Natural killer cell (primary cell): ENCODE measurements at regions not wholly inside any gene's neighbourhood (a gene's known extent, or its start where the extent isn't known, plus 50 kb on each side); places are given as distances from the start of the nearest gene placed in this dataset.

Experiments
- ATAC-seq, 3 donors: fragments of 150-1000 bp in 2 of 3; fragments of 200-7000 bp in 1 of 3; cut with Tn5 transposase; 1 replicate in 1 of 3; 2 replicates in 2 of 3; pipeline ENCODE4 v1.10.0; 2021; ENCODE audit warnings: mild to moderate bottlenecking in 2 of 3, moderate library complexity in 2 of 3
- DNase-seq, 2 donors: peaks; one replicate each; pipeline versions ENCODE4 v3.0.0 to v3.0.0-alpha.2; 2013 to 2021; ENCODE audit warnings: mixed read lengths in 1 of 2
- H3K27ac ChIP-seq: one replicate; pipeline ENCODE4 v1.5.1; 2013; ENCODE audit warnings: mild to moderate bottlenecking, low read length
- H3K27me3 ChIP-seq: one replicate; pipeline ENCODE4 v1.6.1; 2013; ENCODE audit warnings: low read length; ENCODE audit not compliant: control insufficient read depth, insufficient read depth
- H3K36me3 ChIP-seq: one replicate; pipeline ENCODE4 v1.6.1; 2013; ENCODE audit warnings: low read length; ENCODE audit not compliant: control insufficient read depth, insufficient read depth
- H3K4me1 ChIP-seq: one replicate; pipeline ENCODE4 v1.6.1; 2013; ENCODE audit warnings: low read length; ENCODE audit not compliant: control insufficient read depth, insufficient read depth
- H3K4me3 ChIP-seq: one replicate; pipeline ENCODE4 v1.5.1; 2013; ENCODE audit warnings: low read length
- H3K9me3 ChIP-seq: one replicate; pipeline ENCODE4 v1.6.1; 2013; ENCODE audit warnings: low read length; ENCODE audit not compliant: control insufficient read depth, insufficient read depth
- H3K27ac Mint-ChIP-seq, 2 donors: one replicate each; pipeline ENCODE4 v1.8.0; 2022; ENCODE audit warnings: mild to moderate bottlenecking in 2 of 2, mixed read lengths in 2 of 2, moderate library complexity in 1 of 2
- H3K27me3 Mint-ChIP-seq, 2 donors: one replicate each; pipeline ENCODE4 v1.8.0; 2022; ENCODE audit warnings: low read depth in 2 of 2, mixed read lengths in 2 of 2
- H3K36me3 Mint-ChIP-seq: one replicate; pipeline ENCODE4 v1.8.0; 2022; ENCODE audit warnings: mixed read lengths
- H3K4me1 Mint-ChIP-seq, 2 donors: one replicate each; pipeline ENCODE4 v1.8.0; 2022; ENCODE audit warnings: mixed read lengths in 2 of 2
- H3K4me3 Mint-ChIP-seq: one replicate; pipeline ENCODE4 v1.8.0; 2022; ENCODE audit warnings: mild to moderate bottlenecking, moderate library complexity, mixed read lengths
- H3K9me3 Mint-ChIP-seq, 2 donors: one replicate each; pipeline ENCODE4 v1.8.0; 2022; ENCODE audit warnings: mixed read lengths in 2 of 2
- WGBS: methylation state at CpG from one replicate; pipeline ENCODE4 v1.1.7; 2013; ENCODE audit warnings: missing lambda C conversion rate; ENCODE audit not compliant: insufficient coverage; 5-methylcytosine and 5-hydroxymethylcytosine counted together
- intact Hi-C: fragments of 100-400 bp; cut with micrococcal nuclease; formaldehyde crosslinking; loops from one replicate; pipeline ENCODE4 v1.14.2; 2022
- TF ChIP-seq, protein P1 (sequence below): fragments of 200-600 bp; IDR thresholded peaks from one replicate; pipeline ENCODE4 v1.8.0; 2022; ENCODE audit warnings: antibody characterized with exemption

- 77% methylated on average over 14 of the region's 14 CpGs for WGBS
- no peak overlapping the region for H3K4me3 ChIP-seq
- H3K27me3 ChIP-seq: no peaks in the 10 kb centered on the region
- DNase-seq (no peak), ATAC-seq (peak in 1 of 3 donors; percentile 19)
- intact Hi-C loops: no loop called here
- TF ChIP-seq, protein P1, sequence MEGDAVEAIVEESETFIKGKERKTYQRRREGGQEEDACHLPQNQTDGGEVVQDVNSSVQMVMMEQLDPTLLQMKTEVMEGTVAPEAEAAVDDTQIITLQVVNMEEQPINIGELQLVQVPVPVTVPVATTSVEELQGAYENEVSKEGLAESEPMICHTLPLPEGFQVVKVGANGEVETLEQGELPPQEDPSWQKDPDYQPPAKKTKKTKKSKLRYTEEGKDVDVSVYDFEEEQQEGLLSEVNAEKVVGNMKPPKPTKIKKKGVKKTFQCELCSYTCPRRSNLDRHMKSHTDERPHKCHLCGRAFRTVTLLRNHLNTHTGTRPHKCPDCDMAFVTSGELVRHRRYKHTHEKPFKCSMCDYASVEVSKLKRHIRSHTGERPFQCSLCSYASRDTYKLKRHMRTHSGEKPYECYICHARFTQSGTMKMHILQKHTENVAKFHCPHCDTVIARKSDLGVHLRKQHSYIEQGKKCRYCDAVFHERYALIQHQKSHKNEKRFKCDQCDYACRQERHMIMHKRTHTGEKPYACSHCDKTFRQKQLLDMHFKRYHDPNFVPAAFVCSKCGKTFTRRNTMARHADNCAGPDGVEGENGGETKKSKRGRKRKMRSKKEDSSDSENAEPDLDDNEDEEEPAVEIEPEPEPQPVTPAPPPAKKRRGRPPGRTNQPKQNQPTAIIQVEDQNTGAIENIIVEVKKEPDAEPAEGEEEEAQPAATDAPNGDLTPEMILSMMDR: no peak
- H3K36me3 ChIP-seq: no peaks in the 10 kb centered on the region
- no peaks in the 10 kb centered on the region for H3K9me3 ChIP-seq
- Mint-ChIP-seq H3K27me3 (no peaks in the 10 kb centered on the region), H3K9me3 (peaks cover 0 to 2% of the 10 kb centered on the region in 2 donors), H3K4me3 (no peak overlapping the region), H3K27ac (no peak overlapping the region), H3K36me3 (no peaks in the 10 kb centered on the region), H3K4me1 (no peaks in the 10 kb centered on the region)
- no peaks in the 10 kb centered on the region for H3K4me1 ChIP-seq
- no peak overlapping the region for H3K27ac ChIP-seq
These were observed 265.8 kb upstream of the IRX4 start for GRCh38 chr5:2148312-2149194.

DNA sequence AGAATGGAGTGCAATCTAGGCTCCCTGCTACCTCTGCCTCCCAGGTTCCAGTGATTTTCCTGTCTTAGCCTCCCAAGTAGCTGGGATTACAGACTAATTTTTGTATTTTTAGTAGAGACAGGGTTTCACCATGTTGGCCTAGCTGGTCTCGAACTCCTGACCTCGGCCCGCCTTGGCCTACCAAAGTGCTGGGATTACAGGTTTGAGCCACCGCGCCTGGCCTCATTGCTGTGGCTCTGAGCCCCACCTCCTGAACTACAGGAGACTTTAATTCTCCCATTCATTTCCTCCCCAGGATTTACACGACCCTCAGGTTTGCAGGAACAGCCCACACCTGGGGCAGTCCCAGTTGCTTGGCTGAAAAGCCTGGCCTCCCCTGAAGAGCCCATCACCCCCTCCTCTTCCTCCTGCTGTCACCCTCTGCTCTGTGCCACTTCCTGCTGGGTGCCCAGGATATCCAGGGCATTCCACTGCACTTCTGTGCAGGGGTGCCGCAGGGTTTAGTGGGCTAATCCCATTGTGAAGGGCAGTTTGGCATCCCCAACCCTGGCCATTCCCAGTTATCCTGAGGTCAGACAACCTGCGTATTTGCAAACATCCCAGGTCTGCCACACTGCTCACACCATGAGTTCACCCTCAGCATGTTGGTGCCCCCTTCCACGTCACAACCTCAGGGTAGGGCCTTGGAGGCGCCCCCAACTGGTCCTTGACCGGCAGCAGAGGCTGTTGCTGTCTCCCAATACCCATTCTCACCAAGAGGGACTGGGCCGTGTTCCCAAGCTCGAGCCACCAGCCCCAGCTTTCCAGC, 265.0 kb upstream of the IRX4 start:
- H3K27ac Mint-ChIP-seq: no peak overlapping the region
- DNase-seq: no peak
- ATAC-seq: no peak
- Histone ChIP-seq H3K36me3 (no peaks in the 10 kb centered on the region), H3K4me3 (no peak overlapping the region), H3K27me3 (no peaks in the 10 kb centered on the region), H3K4me1 (no peaks in the 10 kb centered on the region), H3K9me3 (no peaks in the 10 kb centered on the region), H3K27ac (no peak overlapping the region)
- no peaks in the 10 kb centered on the region for H3K4me1 Mint-ChIP-seq
- intact Hi-C loops: no loop called here
- H3K36me3 Mint-ChIP-seq: no peaks in the 10 kb centered on the region
- peaks cover 0 to 2% of the 10 kb centered on the region in 2 donors for H3K9me3 Mint-ChIP-seq
- no peak overlapping the region for H3K4me3 Mint-ChIP-seq
- TF ChIP-seq, protein P1: no peak
- H3K27me3 Mint-ChIP-seq: no peaks in the 10 kb centered on the region
- 76% methylated on average over 13 of the region's 13 CpGs for WGBS

DNA sequence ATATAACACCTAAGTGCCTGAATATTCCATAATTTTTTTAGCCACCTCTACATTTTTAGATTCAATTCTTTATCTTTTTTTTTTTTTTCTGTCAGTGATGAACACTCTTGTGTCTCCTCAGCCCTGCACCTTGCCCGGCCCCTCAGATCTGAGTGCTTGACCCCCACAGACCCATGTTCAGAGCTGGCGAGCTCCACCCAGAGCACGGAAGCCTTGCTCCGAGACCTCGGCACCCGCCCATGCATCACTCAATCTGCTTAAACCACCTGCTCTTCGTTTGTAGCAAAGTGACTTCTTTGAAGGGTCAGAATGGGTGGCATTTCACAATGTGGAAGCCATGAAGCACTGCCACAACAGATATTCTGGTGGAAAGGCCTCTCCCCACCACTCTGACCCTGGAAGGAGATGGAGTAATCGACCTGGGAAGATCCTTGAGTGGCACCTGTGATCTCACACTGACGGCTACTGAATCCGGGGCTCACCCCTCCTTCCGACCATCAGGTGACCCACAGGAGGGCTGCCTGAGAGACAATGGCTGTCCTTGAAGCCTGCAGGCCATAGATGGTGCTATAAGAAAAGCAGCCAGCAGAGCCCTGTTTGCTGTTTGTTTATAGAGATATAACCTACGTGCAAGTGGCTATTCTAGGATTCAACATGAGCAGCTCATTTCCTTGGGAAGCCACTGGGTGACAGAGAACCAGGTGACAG, 261.1 kb upstream of the IRX4 start:
- 88% methylated on average over 12 of the region's 12 CpGs for WGBS
- Histone ChIP-seq H3K27ac (no peak overlapping the region), H3K4me1 (no peaks in the 10 kb centered on the region), H3K9me3 (no peaks in the 10 kb centered on the region), H3K4me3 (no peak overlapping the region), H3K36me3 (no peaks in the 10 kb centered on the region), H3K27me3 (no peaks in the 10 kb centered on the region)
- H3K36me3 Mint-ChIP-seq: no peaks in the 10 kb centered on the region
- H3K4me1 Mint-ChIP-seq: no peaks in the 10 kb centered on the region
- ATAC-seq (no peak), DNase-seq (no peak)
- intact Hi-C loops: no loop called here
- no peak overlapping the region for H3K4me3 Mint-ChIP-seq
- H3K9me3 Mint-ChIP-seq: no peaks in the 10 kb centered on the region
- TF ChIP-seq, protein P1: no peak
- H3K27ac Mint-ChIP-seq: no peak overlapping the region
- H3K27me3 Mint-ChIP-seq: peaks cover 0 to 7% of the 10 kb centered on the region in 2 donors
